ENCODE measurements at regions not wholly inside any gene's neighbourhood (a gene's known extent, or its start where the extent isn't known, plus 50 kb on each side); places are given as distances from the start of the nearest gene placed in this dataset.

DNA sequence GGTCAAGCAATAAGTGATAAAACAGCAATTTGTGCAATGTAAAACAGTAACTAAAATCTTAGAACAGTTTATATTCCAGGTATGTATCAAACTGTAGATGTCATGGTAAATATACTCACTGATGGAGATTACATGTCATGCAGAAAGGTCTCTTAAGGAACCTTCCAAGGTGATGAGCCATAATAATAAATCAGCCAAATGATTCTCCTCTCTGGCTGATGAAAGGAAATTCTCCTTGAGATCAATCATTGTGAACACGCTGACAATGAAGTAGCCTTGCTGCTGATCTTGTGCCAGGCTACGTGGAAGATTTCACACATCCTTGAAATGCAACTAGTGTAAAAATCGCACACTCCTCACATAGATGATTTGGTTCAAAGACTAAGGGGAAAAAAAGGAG lies 392.5 kb upstream of the CDH7 start:
- Histone ChIP-seq H3K4me1 (ENCODE audit: insufficient read depth, low read length) (no peaks in the 10 kb centered on the region; the same call in 1 of the 2 replicates), H3K27ac (ENCODE audit: low read length) (no peak overlapping the region), H3K4me3 (ENCODE audit: low read length) (no peak overlapping the region), H3K9me3 (ENCODE audit: insufficient read depth, low read depth, low read length) (no peaks in the 10 kb centered on the region), H3K9ac (ENCODE audit: low read depth, low read length) (no peak overlapping the region), H3K27me3 (ENCODE audit: insufficient read depth, low read length) (no peaks in the 10 kb centered on the region), H3K36me3 (ENCODE audit: insufficient read depth, low read depth, low read length) (no peaks in the 10 kb centered on the region)

DNA sequence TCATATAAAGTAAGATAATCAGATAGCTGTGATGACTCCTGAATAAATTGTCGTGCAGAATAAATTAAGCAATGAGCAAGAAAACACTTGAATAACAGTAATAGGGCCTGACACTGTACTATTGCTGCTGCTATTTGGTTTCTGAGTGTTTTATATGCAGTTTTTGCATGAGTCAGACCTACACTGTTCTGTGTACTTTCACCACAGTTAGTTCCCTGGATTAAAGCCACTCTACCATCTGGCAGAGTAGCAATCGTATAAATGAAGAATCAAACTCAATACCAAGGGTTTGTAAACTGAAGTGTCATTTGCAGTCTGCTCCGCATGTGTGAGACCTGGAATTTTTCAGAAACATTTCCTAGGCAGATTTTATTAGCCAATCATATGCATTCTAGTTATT lies 398.6 kb upstream of the CDH7 start:
- H3K9ac ChIP-seq (ENCODE audit: low read depth, low read length): no peak overlapping the region
- H3K27ac ChIP-seq (ENCODE audit: low read length): no peak overlapping the region
- H3K9me3 ChIP-seq (ENCODE audit: insufficient read depth, low read depth, low read length): no peaks in the 10 kb centered on the region
- H3K36me3 ChIP-seq (ENCODE audit: insufficient read depth, low read depth, low read length): no peaks in the 10 kb centered on the region
- H3K4me3 ChIP-seq (ENCODE audit: low read length): no peak overlapping the region
- no peaks in the 10 kb centered on the region for H3K27me3 ChIP-seq (ENCODE audit: insufficient read depth, low read length)
- no peaks in the 10 kb centered on the region for H3K4me1 ChIP-seq (ENCODE audit: insufficient read depth, low read length)

DNA sequence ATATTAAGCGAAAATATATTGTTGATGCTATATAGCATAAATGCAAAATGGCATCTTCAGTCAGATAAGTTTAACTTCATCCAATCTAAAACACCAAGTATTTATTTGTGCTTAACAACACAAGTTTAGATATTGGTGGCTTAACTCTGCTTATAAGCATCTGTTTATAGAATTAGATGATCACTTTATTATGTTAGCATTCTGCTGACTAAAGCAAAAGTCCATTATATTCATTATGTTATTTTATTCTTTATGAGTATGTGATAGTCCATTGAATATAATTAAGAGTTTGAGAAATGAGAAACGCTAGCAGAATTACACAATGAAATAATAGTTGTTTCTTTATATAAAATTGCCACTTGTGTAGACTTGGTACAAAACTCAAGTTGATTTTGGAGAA lies 401.2 kb upstream of the CDH7 start:
- H3K4me3 ChIP-seq (ENCODE audit: low read length): no peak overlapping the region
- H3K27ac ChIP-seq (ENCODE audit: low read length): no peak overlapping the region
- H3K9me3 ChIP-seq (ENCODE audit: insufficient read depth, low read depth, low read length): no peaks in the 10 kb centered on the region
- no peaks in the 10 kb centered on the region for H3K4me1 ChIP-seq (ENCODE audit: insufficient read depth, low read length)
- H3K9ac ChIP-seq (ENCODE audit: low read depth, low read length): no peak overlapping the region
- H3K27me3 ChIP-seq (ENCODE audit: insufficient read depth, low read length): no peaks in the 10 kb centered on the region
- no peaks in the 10 kb centered on the region for H3K36me3 ChIP-seq (ENCODE audit: insufficient read depth, low read depth, low read length)

DNA sequence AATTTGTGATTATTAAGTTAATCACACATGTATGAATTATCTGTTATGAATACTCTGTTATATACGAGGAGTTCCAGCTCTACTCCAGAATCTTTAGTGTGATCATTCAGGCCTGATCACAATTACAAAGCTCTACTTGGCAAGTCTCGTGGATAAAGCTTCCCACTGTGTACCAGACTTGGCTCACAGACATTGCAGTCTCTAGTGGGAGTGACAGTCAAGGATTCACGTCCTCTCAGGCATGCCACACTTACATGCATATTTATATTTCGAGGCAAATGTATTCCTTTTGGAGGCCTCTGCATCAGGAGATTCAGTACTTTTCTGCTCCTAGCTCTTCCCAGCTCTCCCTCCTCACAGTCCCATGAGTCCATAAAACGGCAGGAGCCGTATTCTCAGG lies 403.4 kb upstream of the CDH7 start:
- Histone ChIP-seq H3K27ac (ENCODE audit: low read length) (no peak overlapping the region), H3K36me3 (ENCODE audit: insufficient read depth, low read depth, low read length) (no peaks in the 10 kb centered on the region), H3K4me3 (ENCODE audit: low read length) (no peak overlapping the region), H3K27me3 (ENCODE audit: insufficient read depth, low read length) (no peaks in the 10 kb centered on the region), H3K9me3 (ENCODE audit: insufficient read depth, low read depth, low read length) (no peaks in the 10 kb centered on the region), H3K9ac (ENCODE audit: low read depth, low read length) (no peak overlapping the region), H3K4me1 (ENCODE audit: insufficient read depth, low read length) (no peaks in the 10 kb centered on the region)

DNA sequence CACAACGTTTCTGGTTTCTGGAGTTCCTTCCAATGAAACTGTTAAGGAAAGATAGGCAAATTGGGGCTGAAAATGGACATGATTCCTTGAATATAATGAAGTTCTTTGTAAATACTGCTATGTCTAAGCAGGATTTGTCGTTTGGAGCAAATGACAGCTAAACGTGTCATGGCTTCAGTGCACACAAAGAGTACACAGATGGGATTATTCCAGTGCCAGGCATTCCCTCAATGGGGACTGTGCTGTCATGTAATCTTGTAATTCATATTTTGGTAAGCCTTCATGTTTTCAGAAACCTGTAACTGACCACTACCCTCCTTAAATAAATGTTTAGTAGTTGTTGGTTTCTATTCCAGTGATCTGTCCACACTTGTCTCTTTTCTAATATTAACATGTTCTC lies 404.7 kb upstream of the CDH7 start:
- Histone ChIP-seq H3K9me3 (ENCODE audit: insufficient read depth, low read depth, low read length) (no peaks in the 10 kb centered on the region), H3K27me3 (ENCODE audit: insufficient read depth, low read length) (no peaks in the 10 kb centered on the region), H3K9ac (ENCODE audit: low read depth, low read length) (no peak overlapping the region), H3K4me3 (ENCODE audit: low read length) (no peak overlapping the region), H3K36me3 (ENCODE audit: insufficient read depth, low read depth, low read length) (no peaks in the 10 kb centered on the region), H3K4me1 (ENCODE audit: insufficient read depth, low read length) (no peaks in the 10 kb centered on the region), H3K27ac (ENCODE audit: low read length) (no peak overlapping the region)

DNA sequence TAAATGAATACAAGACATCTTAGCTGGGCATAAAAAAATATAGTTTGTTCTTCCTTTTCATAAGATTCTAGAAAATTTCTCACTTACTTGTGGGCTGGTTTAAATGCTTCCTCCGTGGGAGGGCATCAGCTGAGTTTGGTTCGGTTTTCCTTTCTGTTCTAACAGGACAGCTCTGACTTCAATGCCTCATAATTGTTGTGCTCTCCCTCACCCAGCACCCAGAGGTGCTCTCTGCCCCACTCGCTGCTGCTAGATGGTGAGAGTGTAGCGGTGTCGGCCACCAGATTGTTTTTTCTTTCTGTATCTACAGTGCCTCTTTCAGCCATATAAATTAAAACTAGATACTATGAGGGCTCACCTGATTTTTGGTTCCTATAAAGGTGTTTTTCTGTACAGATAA lies 407.2 kb upstream of the CDH7 start:
- H3K4me3 ChIP-seq (ENCODE audit: low read length): no peak overlapping the region
- H3K27me3 ChIP-seq (ENCODE audit: insufficient read depth, low read length): no peaks in the 10 kb centered on the region
- no peak overlapping the region for H3K27ac ChIP-seq (ENCODE audit: low read length)
- no peaks in the 10 kb centered on the region for H3K4me1 ChIP-seq (ENCODE audit: insufficient read depth, low read length)
- no peaks in the 10 kb centered on the region for H3K9me3 ChIP-seq (ENCODE audit: insufficient read depth, low read depth, low read length)
- no peaks in the 10 kb centered on the region for H3K36me3 ChIP-seq (ENCODE audit: insufficient read depth, low read depth, low read length)
- no peak overlapping the region for H3K9ac ChIP-seq (ENCODE audit: low read depth, low read length)

DNA sequence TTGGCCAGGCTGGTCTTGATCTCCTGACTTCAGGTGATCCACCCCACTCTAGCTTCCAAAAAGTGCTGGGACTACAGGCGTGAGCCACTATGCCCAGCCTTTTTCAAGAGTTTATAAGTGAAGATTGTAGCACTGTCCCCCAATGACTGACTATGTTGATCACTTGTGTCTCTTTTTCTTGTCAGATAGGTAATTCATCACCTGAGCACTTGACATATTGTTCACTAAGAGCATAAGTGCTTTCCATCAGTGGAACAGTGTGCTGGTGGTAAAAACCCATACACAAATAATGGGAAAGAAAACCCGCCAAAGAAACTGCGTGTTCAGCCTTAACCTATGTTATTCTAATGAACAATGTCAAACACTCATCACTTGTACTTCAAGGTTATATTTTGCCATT lies 414.4 kb upstream of the CDH7 start:
- no peaks in the 10 kb centered on the region for H3K9me3 ChIP-seq (ENCODE audit: insufficient read depth, low read depth, low read length)
- H3K4me1 ChIP-seq (ENCODE audit: insufficient read depth, low read length): no peaks in the 10 kb centered on the region
- no peaks in the 10 kb centered on the region for H3K36me3 ChIP-seq (ENCODE audit: insufficient read depth, low read depth, low read length)
- H3K9ac ChIP-seq (ENCODE audit: low read depth, low read length): no peak overlapping the region
- H3K4me3 ChIP-seq (ENCODE audit: low read length): no peak overlapping the region
- H3K27ac ChIP-seq (ENCODE audit: low read length): no peak overlapping the region
- no peaks in the 10 kb centered on the region for H3K27me3 ChIP-seq (ENCODE audit: insufficient read depth, low read length)

DNA sequence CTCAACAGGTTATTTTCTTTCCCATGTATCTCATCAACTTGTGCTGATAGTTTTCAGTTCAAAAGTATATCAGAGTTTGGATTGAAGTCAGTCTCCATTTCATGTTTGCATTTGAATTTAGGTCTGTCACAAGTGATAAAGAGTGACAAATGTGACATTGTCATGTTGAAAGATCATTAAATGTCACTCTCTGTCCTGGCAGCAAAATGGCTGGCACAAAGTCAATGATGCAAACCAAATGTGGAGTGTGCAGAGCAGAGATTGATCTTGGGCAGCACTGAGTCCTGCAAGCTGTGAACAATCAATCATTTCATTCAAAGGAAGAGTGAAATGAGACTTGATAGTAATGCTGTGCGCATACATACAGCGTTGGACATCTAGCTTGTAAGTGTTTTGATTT lies 421.8 kb upstream of the CDH7 start:
- H3K4me3 ChIP-seq (ENCODE audit: low read length): no peak overlapping the region
- H3K27me3 ChIP-seq (ENCODE audit: insufficient read depth, low read length): no peaks in the 10 kb centered on the region
- H3K36me3 ChIP-seq (ENCODE audit: insufficient read depth, low read depth, low read length): no peaks in the 10 kb centered on the region
- H3K9me3 ChIP-seq (ENCODE audit: insufficient read depth, low read depth, low read length): no peaks in the 10 kb centered on the region
- no peak overlapping the region for H3K27ac ChIP-seq (ENCODE audit: low read length)
- no peak overlapping the region for H3K9ac ChIP-seq (ENCODE audit: low read depth, low read length)
- H3K4me1 ChIP-seq (ENCODE audit: insufficient read depth, low read length): no peaks in the 10 kb centered on the region

DNA sequence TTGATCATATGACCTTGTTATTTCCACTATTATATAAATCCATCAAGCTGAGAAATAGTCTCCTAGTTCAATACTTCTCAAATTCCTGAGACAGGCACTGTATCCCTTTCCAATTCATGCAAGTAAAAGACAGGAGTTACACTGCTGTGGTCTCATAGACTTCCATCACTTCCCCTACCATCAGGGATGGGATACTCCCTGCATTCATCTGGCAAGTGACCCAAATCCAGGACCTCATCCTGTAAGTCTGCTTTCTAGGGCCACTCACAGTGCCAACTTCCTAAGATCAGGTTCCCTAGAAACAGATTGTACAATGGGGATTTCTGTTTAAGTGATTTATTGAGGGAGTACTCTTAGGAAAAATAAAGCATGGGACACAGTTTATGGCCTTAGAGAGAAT lies 424.0 kb upstream of the CDH7 start:
- Histone ChIP-seq H3K4me3 (ENCODE audit: low read length) (no peak overlapping the region), H3K9me3 (ENCODE audit: insufficient read depth, low read depth, low read length) (no peaks in the 10 kb centered on the region), H3K4me1 (ENCODE audit: insufficient read depth, low read length) (no peaks in the 10 kb centered on the region), H3K9ac (ENCODE audit: low read depth, low read length) (no peak overlapping the region), H3K27ac (ENCODE audit: low read length) (no peak overlapping the region), H3K27me3 (ENCODE audit: insufficient read depth, low read length) (no peaks in the 10 kb centered on the region), H3K36me3 (ENCODE audit: insufficient read depth, low read depth, low read length) (no peaks in the 10 kb centered on the region)

DNA sequence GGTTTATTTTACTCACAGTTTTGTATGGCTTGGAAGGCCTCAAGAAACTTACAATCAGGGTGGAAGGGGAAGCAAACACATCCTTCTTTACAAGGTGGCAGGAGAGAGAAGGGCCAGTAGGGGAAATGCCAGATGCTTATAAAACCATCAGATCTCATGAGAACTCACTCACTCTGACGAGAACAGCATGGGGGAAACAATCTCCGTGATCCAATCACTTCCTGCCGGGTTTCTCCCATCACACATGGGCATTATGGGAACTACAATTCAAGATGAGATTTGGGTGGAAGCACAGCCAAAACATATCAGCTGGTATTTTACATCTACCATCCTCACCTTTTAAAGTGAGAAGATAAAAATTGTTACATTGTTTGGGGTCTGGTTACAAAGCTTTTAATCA lies 427.9 kb upstream of the CDH7 start:
- Histone ChIP-seq H3K4me1 (ENCODE audit: insufficient read depth, low read length) (no peaks in the 10 kb centered on the region), H3K36me3 (ENCODE audit: insufficient read depth, low read depth, low read length) (no peaks in the 10 kb centered on the region), H3K27ac (ENCODE audit: low read length) (no peak overlapping the region), H3K4me3 (ENCODE audit: low read length) (no peak overlapping the region), H3K27me3 (ENCODE audit: insufficient read depth, low read length) (no peaks in the 10 kb centered on the region), H3K9me3 (ENCODE audit: insufficient read depth, low read depth, low read length) (no peaks in the 10 kb centered on the region), H3K9ac (ENCODE audit: low read depth, low read length) (no peak overlapping the region)

DNA sequence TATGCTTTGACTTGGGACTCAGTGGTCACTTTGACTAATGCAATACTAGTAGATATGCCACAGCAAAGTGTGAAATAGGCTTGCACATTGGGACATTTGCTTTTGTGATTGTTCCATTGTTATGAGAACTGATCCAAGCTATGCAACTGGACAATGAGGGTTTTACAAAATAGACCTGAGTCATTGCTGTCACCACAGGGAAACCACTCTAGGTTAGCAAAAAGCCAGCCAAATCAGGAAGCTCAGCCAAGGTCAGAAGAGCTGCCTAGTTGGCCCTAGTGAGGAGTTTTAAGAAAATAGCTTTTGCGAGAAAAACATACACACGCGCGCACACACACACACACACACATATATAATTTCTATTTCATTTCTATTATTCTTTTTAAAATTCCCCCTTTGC lies 452.4 kb upstream of the CDH7 start:
- Histone ChIP-seq H3K27ac (ENCODE audit: low read length) (no peak overlapping the region), H3K9me3 (ENCODE audit: insufficient read depth, low read depth, low read length) (no peaks in the 10 kb centered on the region), H3K4me1 (ENCODE audit: insufficient read depth, low read length) (no peaks in the 10 kb centered on the region; the same call in 1 of the 2 replicates), H3K9ac (ENCODE audit: low read depth, low read length) (no peak overlapping the region), H3K4me3 (ENCODE audit: low read length) (no peak overlapping the region), H3K36me3 (ENCODE audit: insufficient read depth, low read depth, low read length) (no peaks in the 10 kb centered on the region), H3K27me3 (ENCODE audit: insufficient read depth, low read length) (no peaks in the 10 kb centered on the region)

DNA sequence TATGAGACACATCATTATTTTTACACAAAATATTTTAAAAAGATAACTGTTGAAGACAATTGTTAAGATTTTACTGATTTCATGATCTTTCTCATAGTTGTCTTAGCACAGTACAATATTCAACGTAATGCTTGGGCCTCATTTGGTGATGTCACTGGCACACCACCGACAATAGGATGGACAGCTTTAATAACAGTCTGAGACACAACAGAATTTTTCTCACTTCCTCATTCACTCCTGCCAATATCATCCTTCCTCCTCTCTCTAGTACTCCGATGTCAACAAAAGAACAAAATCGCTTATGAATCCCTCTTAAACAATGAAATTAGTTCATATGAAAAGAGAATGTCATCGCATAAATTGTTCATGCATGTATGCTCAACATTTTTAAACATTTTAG lies 461.9 kb upstream of the CDH7 start:
- no peaks in the 10 kb centered on the region for H3K36me3 ChIP-seq (ENCODE audit: insufficient read depth, low read depth, low read length)
- H3K9me3 ChIP-seq (ENCODE audit: insufficient read depth, low read depth, low read length): no peaks in the 10 kb centered on the region
- H3K4me3 ChIP-seq (ENCODE audit: low read length): no peak overlapping the region
- H3K4me1 ChIP-seq (ENCODE audit: insufficient read depth, low read length): no peaks in the 10 kb centered on the region; the same call in 1 of the 2 replicates
- H3K27ac ChIP-seq (ENCODE audit: low read length): no peak overlapping the region
- no peak overlapping the region for H3K9ac ChIP-seq (ENCODE audit: low read depth, low read length)
- H3K27me3 ChIP-seq (ENCODE audit: insufficient read depth, low read length): no peaks in the 10 kb centered on the region

DNA sequence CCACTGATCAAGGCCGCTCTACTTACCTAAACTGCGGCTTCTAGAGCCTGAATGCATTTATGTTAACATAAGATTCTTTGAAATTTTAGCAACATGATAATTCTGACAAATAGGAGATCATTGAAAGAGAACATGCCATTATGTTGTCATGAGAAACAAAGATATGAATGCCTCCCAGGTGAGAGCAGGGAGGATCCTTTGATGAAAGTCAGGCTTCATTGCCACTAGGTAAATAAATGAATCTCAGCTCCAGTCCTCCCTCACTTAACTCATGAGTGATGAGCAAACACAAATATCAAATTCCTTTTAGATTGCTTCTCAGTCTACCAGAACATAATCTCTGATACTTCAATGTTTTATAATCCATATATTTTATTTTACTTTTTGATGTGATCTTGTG lies 463.2 kb upstream of the CDH7 start:
- H3K4me1 ChIP-seq (ENCODE audit: insufficient read depth, low read length): no peaks in the 10 kb centered on the region
- H3K36me3 ChIP-seq (ENCODE audit: insufficient read depth, low read depth, low read length): no peaks in the 10 kb centered on the region
- no peaks in the 10 kb centered on the region for H3K9me3 ChIP-seq (ENCODE audit: insufficient read depth, low read depth, low read length)
- no peak overlapping the region for H3K27ac ChIP-seq (ENCODE audit: low read length)
- H3K27me3 ChIP-seq (ENCODE audit: insufficient read depth, low read length): no peaks in the 10 kb centered on the region
- no peak overlapping the region for H3K4me3 ChIP-seq (ENCODE audit: low read length)
- H3K9ac ChIP-seq (ENCODE audit: low read depth, low read length): no peak overlapping the region
